Mucosa of descending colon (tissue), 3 donors: ENCODE measurements at regions not wholly inside any gene's neighbourhood (a gene's known extent, or its start where the extent isn't known, plus 50 kb on each side); places are given as distances from the start of the nearest gene placed in this dataset.

Source experiments
- ATAC-seq: fragments of 200-7000 bp; cut with Tn5 transposase; one replicate; pipeline ENCODE4 v1.9.1; 2020; ENCODE audit warnings: mild to moderate bottlenecking, moderate library complexity
- DNase-seq, 3 donors: peaks; one replicate each; pipeline ENCODE4 v3.0.0-alpha.2; 2020
- H3K36me3 ChIP-seq: fragments of 200-600 bp; one replicate; pipeline ENCODE4 v1.8.0; 2021; ENCODE audit warnings: low read depth, mild to moderate bottlenecking
- H3K4me1 ChIP-seq: fragments of 200-600 bp; one replicate; pipeline ENCODE4 v1.8.0; 2021; ENCODE audit warnings: low read depth, mild to moderate bottlenecking
- H3K4me3 ChIP-seq: fragments of 200-600 bp; one replicate; pipeline ENCODE4 v1.8.0; 2021; ENCODE audit warnings: mild to moderate bottlenecking
- H3K9me3 ChIP-seq: fragments of 200-600 bp; one replicate; pipeline ENCODE4 v1.8.0; 2021; ENCODE audit warnings: mild to moderate bottlenecking
- intact Hi-C, 2 donors: fragments of 100-400 bp; cut with DNase I in 1 of 2; cut with micrococcal nuclease in 1 of 2; formaldehyde crosslinking; loops; one replicate each; pipeline versions ENCODE4 v1.11.0 to v1.11.1; 2022; cut with DNase I, micrococcal nuclease
- TF ChIP-seq, protein P1 (sequence below): fragments of 200-600 bp; IDR thresholded peaks from one replicate; pipeline ENCODE4 v1.8.0; 2022; ENCODE audit warnings: antibody characterized with exemption, mild to moderate bottlenecking
- donor health status: DM: no; HTN: no; CAD: no; lungs with moderate emphysema.
- donor health status: DM: no; HTN: no; CAD: no.
- donor health status: DM: no; HTN: yes; CAD: no.

DNA sequence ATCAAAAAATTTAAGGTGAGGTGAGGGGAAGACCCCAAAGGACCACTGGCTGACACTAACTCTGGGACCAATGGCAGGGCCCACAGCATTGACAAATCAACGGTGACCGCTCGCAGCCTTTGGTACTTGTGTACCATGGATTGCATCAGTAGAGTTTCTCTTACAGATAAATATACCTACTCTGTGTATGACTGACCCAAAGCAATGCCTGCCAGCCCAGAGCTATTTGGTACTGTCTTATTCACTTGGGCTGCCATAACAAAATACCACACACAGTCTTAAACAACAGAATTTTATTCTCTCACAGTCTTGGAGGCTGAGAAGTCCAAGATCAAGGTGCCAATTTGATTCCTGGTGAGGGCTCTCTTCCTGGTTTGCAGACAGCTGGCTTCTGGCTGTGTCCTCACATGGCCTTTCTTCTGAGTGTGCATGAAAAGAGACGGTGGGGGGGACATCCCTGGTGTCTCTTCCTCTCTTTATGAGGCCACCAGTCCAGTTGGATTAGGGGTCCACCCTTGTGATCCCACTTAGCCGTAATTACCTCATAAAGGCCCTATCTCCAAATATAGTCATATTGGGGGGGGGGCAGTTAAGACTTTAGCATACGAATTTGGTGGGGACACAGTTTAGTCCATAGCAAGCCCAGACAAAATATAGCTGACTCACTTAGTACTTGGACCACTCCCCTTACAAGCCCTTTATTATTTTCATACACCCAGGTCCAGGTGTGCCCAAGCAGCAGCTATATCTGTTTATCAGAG is 336.3 kb downstream of the CD83 start:
- Histone ChIP-seq H3K4me3 (no peak overlapping the region), H3K4me1 (peaks cover 12% of the 10 kb centered on the region), H3K36me3 (no peaks in the 10 kb centered on the region), H3K9me3 (no peaks in the 10 kb centered on the region)
- DNase-seq (peak in 1 of 3 donors; percentile 36), ATAC-seq (peak; percentile 59)
- intact Hi-C loops: no loop called here
- TF ChIP-seq, protein P1, sequence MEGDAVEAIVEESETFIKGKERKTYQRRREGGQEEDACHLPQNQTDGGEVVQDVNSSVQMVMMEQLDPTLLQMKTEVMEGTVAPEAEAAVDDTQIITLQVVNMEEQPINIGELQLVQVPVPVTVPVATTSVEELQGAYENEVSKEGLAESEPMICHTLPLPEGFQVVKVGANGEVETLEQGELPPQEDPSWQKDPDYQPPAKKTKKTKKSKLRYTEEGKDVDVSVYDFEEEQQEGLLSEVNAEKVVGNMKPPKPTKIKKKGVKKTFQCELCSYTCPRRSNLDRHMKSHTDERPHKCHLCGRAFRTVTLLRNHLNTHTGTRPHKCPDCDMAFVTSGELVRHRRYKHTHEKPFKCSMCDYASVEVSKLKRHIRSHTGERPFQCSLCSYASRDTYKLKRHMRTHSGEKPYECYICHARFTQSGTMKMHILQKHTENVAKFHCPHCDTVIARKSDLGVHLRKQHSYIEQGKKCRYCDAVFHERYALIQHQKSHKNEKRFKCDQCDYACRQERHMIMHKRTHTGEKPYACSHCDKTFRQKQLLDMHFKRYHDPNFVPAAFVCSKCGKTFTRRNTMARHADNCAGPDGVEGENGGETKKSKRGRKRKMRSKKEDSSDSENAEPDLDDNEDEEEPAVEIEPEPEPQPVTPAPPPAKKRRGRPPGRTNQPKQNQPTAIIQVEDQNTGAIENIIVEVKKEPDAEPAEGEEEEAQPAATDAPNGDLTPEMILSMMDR: no peak

DNA sequence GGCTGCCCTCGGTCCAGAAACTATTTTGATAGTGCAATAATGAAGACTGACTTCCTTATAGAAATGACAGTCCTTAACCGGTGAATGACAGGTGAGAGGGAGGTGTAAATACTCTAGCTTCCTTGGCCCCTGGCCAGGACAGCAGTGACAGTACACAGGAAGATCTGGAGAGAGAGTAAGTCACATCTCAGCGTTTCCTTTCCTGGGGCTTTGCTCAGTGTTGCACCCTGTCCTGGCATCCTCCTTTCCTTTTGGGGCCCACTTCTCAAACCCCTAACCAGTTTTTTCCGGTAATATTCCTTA is 336.9 kb downstream of the CD83 start:
- TF ChIP-seq, protein P1: no peak
- DNase-seq (peak; percentile 73 to 89 (median 79)), ATAC-seq (peak; percentile 91)
- Histone ChIP-seq H3K36me3 (no peaks in the 10 kb centered on the region), H3K9me3 (no peaks in the 10 kb centered on the region), H3K4me1 (peaks cover 12% of the 10 kb centered on the region), H3K4me3 (no peak overlapping the region)
- intact Hi-C loops: no loop called here

DNA sequence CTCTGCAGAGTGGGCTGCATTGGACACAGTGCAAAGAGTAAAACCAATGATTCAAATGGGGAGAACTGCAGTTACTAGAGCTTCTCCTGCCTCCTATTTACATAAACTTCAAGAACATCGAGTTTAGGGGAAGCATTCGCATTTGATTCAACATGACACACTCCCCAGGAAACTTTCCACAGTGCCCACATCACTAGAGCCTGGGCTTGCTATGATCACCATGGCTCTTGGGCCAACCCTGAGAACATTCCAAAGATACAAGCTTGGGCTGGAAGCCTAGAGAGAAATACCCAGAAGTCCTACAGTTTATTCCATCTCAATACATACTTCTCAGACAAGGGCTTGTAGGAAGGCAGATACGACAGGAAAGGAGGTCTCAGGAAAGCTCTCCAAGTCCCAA is 337.9 kb downstream of the CD83 start:
- intact Hi-C loops: no loop called here
- Histone ChIP-seq H3K9me3 (no peaks in the 10 kb centered on the region), H3K36me3 (no peaks in the 10 kb centered on the region), H3K4me1 (peaks cover 12% of the 10 kb centered on the region), H3K4me3 (no peak overlapping the region)
- TF ChIP-seq, protein P1: no peak
- no peak for ATAC-seq
- DNase-seq: no peak

DNA sequence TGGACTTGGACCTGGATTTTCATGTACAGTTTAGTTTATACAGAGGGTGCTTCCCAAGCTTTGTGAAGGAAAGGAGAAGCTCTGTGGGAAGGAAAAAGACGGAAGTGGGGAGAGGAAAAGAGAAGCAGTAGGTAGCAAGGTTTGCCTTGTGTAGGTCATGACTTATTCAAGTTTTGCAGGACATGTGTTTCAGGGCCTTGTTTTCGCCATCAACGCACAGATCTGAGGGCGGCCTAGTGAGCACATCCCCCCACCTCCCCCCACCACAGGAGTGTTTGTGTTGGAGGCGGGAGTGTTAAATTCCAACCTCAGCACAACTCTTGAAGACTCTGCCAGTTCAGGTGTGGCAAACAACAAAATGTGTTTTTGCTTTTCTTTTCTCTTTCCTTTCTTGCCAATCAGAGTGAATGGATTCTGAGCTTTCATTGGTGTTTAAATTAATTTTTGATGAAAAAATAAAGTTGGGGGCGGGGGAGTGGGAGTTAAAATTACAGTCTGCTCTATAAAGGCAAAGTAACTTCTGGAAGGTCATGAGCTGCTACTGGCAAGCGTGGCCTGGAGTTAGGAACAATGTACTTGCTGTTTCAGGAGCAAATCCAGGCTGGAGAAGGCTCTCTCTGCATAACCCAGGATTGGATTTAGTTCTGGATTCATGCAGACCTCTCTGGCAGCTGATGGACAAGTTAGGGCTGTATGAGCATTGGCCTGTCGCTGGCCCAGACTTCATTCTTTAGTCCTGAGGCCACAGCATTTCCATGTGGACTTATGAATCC is 338.5 kb downstream of the CD83 start:
- no peak for DNase-seq
- Histone ChIP-seq H3K4me1 (peaks cover 12% of the 10 kb centered on the region), H3K4me3 (no peak overlapping the region), H3K9me3 (no peaks in the 10 kb centered on the region), H3K36me3 (no peaks in the 10 kb centered on the region)
- intact Hi-C loops: no loop called here
- ATAC-seq: no peak
- TF ChIP-seq, protein P1: no peak

DNA sequence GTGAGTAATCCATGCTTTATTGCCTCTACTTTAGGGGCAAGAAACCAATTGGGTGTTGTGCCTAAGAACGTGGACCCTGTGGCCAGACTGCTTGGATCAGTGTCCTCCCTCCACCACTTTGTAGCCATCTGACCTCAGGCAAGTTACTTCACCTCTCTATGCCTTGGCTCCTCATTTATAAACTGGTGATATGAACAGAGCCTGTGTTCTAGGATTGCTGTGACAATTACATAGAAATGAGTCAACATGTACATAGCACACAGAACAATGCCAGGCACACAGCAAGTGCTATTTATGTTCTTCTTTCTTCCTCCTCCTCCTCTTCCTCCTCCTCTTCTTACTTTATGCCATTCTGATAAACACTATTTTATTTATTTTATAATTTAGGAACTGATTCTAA is 339.4 kb downstream of the CD83 start:
- no peaks in the 10 kb centered on the region for H3K36me3 ChIP-seq
- DNase-seq (no peak), ATAC-seq (peak; percentile 55)
- intact Hi-C loops: no loop called here
- H3K4me3 ChIP-seq: no peak overlapping the region
- peaks cover 12% of the 10 kb centered on the region for H3K4me1 ChIP-seq
- no peaks in the 10 kb centered on the region for H3K9me3 ChIP-seq
- TF ChIP-seq, protein P1: no peak
